MM.1S (cell line): ENCODE measurements at regions not wholly inside any gene's neighbourhood (a gene's known extent, or its start where the extent isn't known, plus 50 kb on each side); places are given as distances from the start of the nearest gene placed in this dataset.

Experiments
- CTCF ChIP-seq: fragments of 300-600 bp; sonication (generic); IDR thresholded peaks from 2 replicates; pipeline ENCODE4 v1.5.1; 2016; ENCODE audit warnings: antibody characterized with exemption, low read length, mixed read lengths
- EZH2 ChIP-seq: fragments of 300-600 bp; sonication (generic); optimal IDR thresholded peaks from 2 replicates; pipeline ENCODE3; 2017; ENCODE audit warnings: low read depth, mild to moderate bottlenecking, antibody characterized with exemption, low read length, mixed read lengths

GRCh38 chr1:38275960-38276359 is 229.4 kb upstream of the POU3F1 start:
- TF ChIP-seq EZH2: no peak
- TF ChIP-seq CTCF: no peak
